ENCODE measurements at regions not wholly inside any gene's neighbourhood (a gene's known extent, or its start where the extent isn't known, plus 50 kb on each side); places are given as distances from the start of the nearest gene placed in this dataset.

GRCh38 chr2:219692521-219692920, 65.1 kb downstream of the SLC4A3 start:
- DNase-seq: no peak
- H3K4me1 Mint-ChIP-seq: no peaks in the 10 kb centered on the region
- H3K9me3 Mint-ChIP-seq: no peaks in the 10 kb centered on the region
- H3K27me3 Mint-ChIP-seq: peaks cover 19% of the 10 kb centered on the region
- H3K27ac Mint-ChIP-seq: no peak overlapping the region
- no peaks in the 10 kb centered on the region for H3K36me3 Mint-ChIP-seq
- no peak overlapping the region for H3K4me3 Mint-ChIP-seq
- CTCF ChIA-PET: interaction anchor here (2.6 kb wide), 1 partner anchor 151 kb away, joined by 13 read pairs; no protein-coding TSS in a partner anchor

GRCh38 chr2:219695145-219695709, 67.8 kb downstream of the SLC4A3 start:
- H3K4me3 Mint-ChIP-seq: no peak overlapping the region
- CTCF ChIA-PET: interaction anchor here (1.2 kb wide), 1 partner anchor 154 kb away, joined by 4 read pairs; no protein-coding TSS in a partner anchor
- no peak for DNase-seq
- no peaks in the 10 kb centered on the region for H3K36me3 Mint-ChIP-seq
- peaks cover 22% of the 10 kb centered on the region for H3K27me3 Mint-ChIP-seq
- H3K4me1 Mint-ChIP-seq: no peaks in the 10 kb centered on the region
- no peak overlapping the region for H3K27ac Mint-ChIP-seq
- H3K9me3 Mint-ChIP-seq: no peaks in the 10 kb centered on the region

GRCh38 chr2:219697811-219698747, 70.6 kb downstream of the SLC4A3 start:
- H3K36me3 Mint-ChIP-seq: no peaks in the 10 kb centered on the region
- H3K27me3 Mint-ChIP-seq: peaks cover 29% of the 10 kb centered on the region
- no peaks in the 10 kb centered on the region for H3K4me1 Mint-ChIP-seq
- no peak overlapping the region for H3K27ac Mint-ChIP-seq
- no peak overlapping the region for H3K4me3 Mint-ChIP-seq
- H3K9me3 Mint-ChIP-seq: no peaks in the 10 kb centered on the region
- DNase-seq: no peak
- CTCF ChIA-PET: interaction anchor here (1.8 kb wide), 1 partner anchor 9 kb away, joined by 6 read pairs; no protein-coding TSS in a partner anchor

GRCh38 chr2:219698748-219699439, 71.5 kb downstream of the SLC4A3 start:
- Mint-ChIP-seq H3K9me3 (no peaks in the 10 kb centered on the region), H3K36me3 (no peaks in the 10 kb centered on the region), H3K4me3 (no peak overlapping the region), H3K4me1 (no peaks in the 10 kb centered on the region), H3K27ac (no peak overlapping the region), H3K27me3 (peaks cover 32% of the 10 kb centered on the region)
- CTCF ChIA-PET: interaction anchor here (1.8 kb wide), 1 partner anchor 10 kb away, joined by 6 read pairs; no protein-coding TSS in a partner anchor
- DNase-seq: no peak

- DNase-seq: no peak
- Mint-ChIP-seq H3K9me3 (no peaks in the 10 kb centered on the region), H3K27ac (no peak overlapping the region), H3K4me3 (no peak overlapping the region), H3K27me3 (peaks cover 35% of the 10 kb centered on the region), H3K4me1 (no peaks in the 10 kb centered on the region), H3K36me3 (no peaks in the 10 kb centered on the region)
- CTCF ChIA-PET: interaction anchor here (1.8 kb wide), 1 partner anchor 10 kb away, joined by 6 read pairs; no protein-coding TSS in a partner anchor
Measured at GRCh38 chr2:219699440-219699821, 72.0 kb downstream of the SLC4A3 start.

GRCh38 chr2:219701847-219702634, 74.6 kb downstream of the SLC4A3 start:
- CTCF ChIA-PET: interaction anchor here (0.9 to 1.4 kb wide), 3 partner anchors 11 to 162 kb away, joined by 3 to 6 read pairs (median 6); no protein-coding TSS in a partner anchor
- Mint-ChIP-seq H3K9me3 (no peaks in the 10 kb centered on the region), H3K36me3 (no peaks in the 10 kb centered on the region), H3K4me1 (no peaks in the 10 kb centered on the region), H3K27me3 (peaks cover 34% of the 10 kb centered on the region), H3K4me3 (no peak overlapping the region), H3K27ac (no peak overlapping the region)
- DNase-seq: no peak

GRCh38 chr2:219702796-219703545, 75.5 kb downstream of the SLC4A3 start:
- no peak overlapping the region for H3K4me3 Mint-ChIP-seq
- H3K36me3 Mint-ChIP-seq: no peaks in the 10 kb centered on the region
- no peaks in the 10 kb centered on the region for H3K4me1 Mint-ChIP-seq
- DNase-seq: no peak
- no peak overlapping the region for H3K27ac Mint-ChIP-seq
- CTCF ChIA-PET: interaction anchor here (1.2 kb wide), 2 partner anchors 13 to 161 kb away, joined by 3 to 6 read pairs; no protein-coding TSS in a partner anchor
- peaks cover 31% of the 10 kb centered on the region for H3K27me3 Mint-ChIP-seq
- no peaks in the 10 kb centered on the region for H3K9me3 Mint-ChIP-seq

- H3K27me3 Mint-ChIP-seq: peaks cover 27% of the 10 kb centered on the region
- no peak for DNase-seq
- no peak overlapping the region for H3K4me3 Mint-ChIP-seq
- no peak overlapping the region for H3K27ac Mint-ChIP-seq
- H3K4me1 Mint-ChIP-seq: no peaks in the 10 kb centered on the region
- H3K36me3 Mint-ChIP-seq: no peaks in the 10 kb centered on the region
- no peaks in the 10 kb centered on the region for H3K9me3 Mint-ChIP-seq
- CTCF ChIA-PET: no interaction called here
Measured at GRCh38 chr2:219704878-219705277, 77.4 kb downstream of the SLC4A3 start.

- Mint-ChIP-seq H3K27ac (no peak overlapping the region), H3K9me3 (no peaks in the 10 kb centered on the region), H3K4me1 (no peaks in the 10 kb centered on the region), H3K27me3 (peaks cover 27% of the 10 kb centered on the region), H3K4me3 (no peak overlapping the region), H3K36me3 (no peaks in the 10 kb centered on the region)
- CTCF ChIA-PET: no interaction called here
- DNase-seq: no peak
Measured at GRCh38 chr2:219706823-219707281, 79.4 kb downstream of the SLC4A3 start.

GRCh38 chr2:219707496-219708285, 80.3 kb downstream of the SLC4A3 start:
- Mint-ChIP-seq H3K9me3 (no peaks in the 10 kb centered on the region), H3K4me1 (no peaks in the 10 kb centered on the region), H3K27me3 (peaks cover 28% of the 10 kb centered on the region), H3K27ac (no peak overlapping the region), H3K4me3 (no peak overlapping the region), H3K36me3 (no peaks in the 10 kb centered on the region)
- CTCF ChIA-PET: interaction anchor here (1.1 kb wide), 1 partner anchor 18 kb away, joined by 3 read pairs; no protein-coding TSS in a partner anchor
- DNase-seq: no peak

- Mint-ChIP-seq H3K4me1 (no peaks in the 10 kb centered on the region), H3K27ac (no peak overlapping the region), H3K4me3 (no peak overlapping the region), H3K27me3 (peaks cover 17% of the 10 kb centered on the region), H3K36me3 (no peaks in the 10 kb centered on the region), H3K9me3 (no peaks in the 10 kb centered on the region)
- CTCF ChIA-PET: no interaction called here
- DNase-seq: no peak
Measured at GRCh38 chr2:219709331-219709761, 81.9 kb downstream of the SLC4A3 start.

- no peak overlapping the region for H3K27ac Mint-ChIP-seq
- DNase-seq: no peak
Measured at GRCh38 chr2:219713110-219713509, 85.7 kb downstream of the SLC4A3 start.

More at GRCh38 chr2:219713110-219713509, 85.7 kb downstream of the SLC4A3 start:
- H3K4me1 Mint-ChIP-seq: no peaks in the 10 kb centered on the region
- peaks cover 13% of the 10 kb centered on the region for H3K27me3 Mint-ChIP-seq
- no peaks in the 10 kb centered on the region for H3K36me3 Mint-ChIP-seq
- no peaks in the 10 kb centered on the region for H3K9me3 Mint-ChIP-seq
- H3K4me3 Mint-ChIP-seq: no peak overlapping the region
- CTCF ChIA-PET: no interaction called here
